ENCODE measurements at regions not wholly inside any gene's neighbourhood (a gene's known extent, or its start where the extent isn't known, plus 50 kb on each side); places are given as distances from the start of the nearest gene placed in this dataset.

- no peak for DNase-seq
These were observed 262.9 kb downstream of the PLA2G4A start for GRCh38 chr1:187091666-187092065.

DNA sequence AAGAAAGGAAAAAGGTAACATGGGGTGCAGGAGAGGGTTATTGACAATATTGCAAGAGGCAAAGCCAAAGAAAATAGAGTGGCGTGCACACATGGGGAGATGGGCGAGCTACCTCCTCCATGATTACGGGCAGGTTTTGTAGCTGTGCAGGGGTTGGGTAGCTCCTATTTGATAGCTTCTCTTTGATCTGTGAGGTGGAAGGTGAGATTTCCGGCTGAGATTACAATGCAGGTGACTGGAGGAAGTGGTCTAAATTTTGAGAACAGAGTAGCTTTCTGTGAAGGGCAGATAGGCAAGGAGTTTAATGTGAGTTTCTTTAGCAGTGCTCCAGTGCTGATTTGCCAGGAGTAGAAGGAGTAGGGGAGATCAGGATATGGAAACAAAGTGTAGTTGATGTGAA lies 263.4 kb downstream of the PLA2G4A start:
- DNase-seq, result no peak

- DNase-seq, result no peak
These were observed 267.9 kb downstream of the PLA2G4A start for GRCh38 chr1:187096689-187097088.

GRCh38 chr1:187110351-187110750 lies 281.6 kb downstream of the PLA2G4A start:
- DNase-seq, result no peak

DNA sequence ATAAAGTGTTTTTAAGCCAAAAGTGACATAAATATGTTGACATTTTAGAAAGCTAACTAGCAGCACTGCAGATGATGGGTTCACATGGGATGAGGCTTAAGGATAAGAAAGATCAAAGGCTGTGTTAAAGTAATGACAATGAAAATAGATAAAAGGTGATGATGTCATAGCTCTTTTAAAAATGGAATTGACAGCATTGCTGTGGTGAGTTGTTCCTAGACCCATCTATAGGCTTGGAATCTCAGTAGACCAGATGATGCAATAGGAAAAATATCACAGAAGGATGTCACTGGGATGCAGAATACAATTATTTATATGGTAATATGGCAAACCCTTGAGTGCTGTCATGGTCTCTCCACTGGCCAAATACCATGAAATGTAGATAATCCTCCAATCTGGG lies 286.0 kb downstream of the PLA2G4A start:
- DNase-seq, result no peak

DNA sequence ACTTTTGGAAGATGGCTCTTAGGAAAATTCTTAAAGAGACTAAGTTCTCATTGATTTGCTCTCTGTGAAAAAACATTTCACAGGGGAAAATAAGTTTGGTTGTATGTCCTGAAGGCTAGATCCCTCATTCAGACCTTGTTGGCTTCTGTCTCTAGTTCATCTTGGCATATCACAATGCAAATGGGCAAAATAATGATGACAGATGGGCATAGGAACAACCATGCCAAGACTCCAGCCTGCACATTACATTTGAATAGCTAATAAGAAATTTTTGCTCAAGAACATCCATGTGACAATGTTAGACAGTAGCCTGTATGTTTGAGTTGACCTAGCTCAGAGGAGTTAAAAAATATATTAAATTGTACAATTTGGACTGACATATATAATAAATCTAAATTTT lies 292.9 kb downstream of the PLA2G4A start:
- no peak for DNase-seq

- DNase-seq, result no peak
These were observed 293.8 kb downstream of the PLA2G4A start for GRCh38 chr1:187122566-187122965.

GRCh38 chr1:187129132-187129531 lies 300.4 kb downstream of the PLA2G4A start:
- DNase-seq, result no peak

DNA sequence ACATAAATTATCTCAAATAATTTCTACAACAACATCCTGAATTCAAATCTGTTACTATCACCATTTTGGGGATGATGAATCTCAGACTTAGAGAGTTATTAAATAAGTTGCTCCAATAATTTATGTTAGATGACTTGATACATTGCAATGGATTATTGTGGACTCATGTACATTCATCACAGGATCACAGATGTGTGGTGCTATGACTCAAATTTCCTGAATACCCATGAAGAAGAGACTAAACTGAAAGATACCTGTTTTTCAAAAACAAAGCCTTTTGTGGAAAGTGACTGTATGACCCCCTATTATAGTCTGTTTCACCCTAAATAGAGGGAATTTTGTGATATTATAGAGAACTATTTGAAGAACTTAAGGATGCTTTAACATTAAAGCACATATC lies 315.0 kb downstream of the PLA2G4A start:
- DNase-seq, result no peak

DNA sequence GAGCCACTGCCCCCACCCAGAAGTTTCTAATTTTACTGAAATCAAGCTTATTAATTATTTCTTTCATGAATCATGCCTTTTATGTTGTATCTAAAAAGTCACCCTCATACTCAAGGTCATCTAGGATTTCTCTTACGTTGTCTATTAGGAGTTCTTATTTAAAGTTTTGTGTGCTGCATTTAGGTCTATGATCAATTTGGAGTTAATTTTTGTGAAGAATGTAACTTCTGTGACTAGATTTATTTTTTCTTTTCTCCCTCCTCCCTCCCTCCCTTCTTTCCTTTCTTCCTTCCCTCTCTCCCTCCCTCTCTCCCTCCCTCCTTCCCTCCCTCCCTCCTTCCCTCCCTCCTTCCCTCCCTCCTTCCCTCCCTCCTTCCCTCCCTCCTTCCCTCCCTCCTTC lies 317.6 kb downstream of the PLA2G4A start:
- DNase-seq, result no peak

- DNase-seq, result no peak
These were observed 322.8 kb downstream of the PLA2G4A start for GRCh38 chr1:187151555-187151954.

DNA sequence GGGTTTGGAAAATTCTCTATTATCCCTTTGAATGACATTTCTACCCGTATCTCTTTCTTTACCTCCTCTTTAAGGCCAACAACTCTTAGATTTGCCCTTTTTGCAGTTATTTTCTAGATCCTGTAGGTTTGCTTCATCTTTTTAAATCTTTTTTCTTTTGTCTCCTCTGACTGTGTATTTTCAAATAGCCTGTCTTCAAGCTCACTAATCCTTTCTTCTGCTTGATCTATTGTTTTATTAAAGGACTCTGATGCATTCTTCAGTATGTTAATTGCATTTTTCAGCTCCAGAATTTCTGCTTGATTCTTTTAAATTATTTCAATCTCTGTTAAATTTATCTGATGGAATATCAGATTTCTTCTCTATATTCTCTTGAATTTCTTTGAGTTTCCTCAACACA lies 324.3 kb downstream of the PLA2G4A start:
- no peak for DNase-seq

DNA sequence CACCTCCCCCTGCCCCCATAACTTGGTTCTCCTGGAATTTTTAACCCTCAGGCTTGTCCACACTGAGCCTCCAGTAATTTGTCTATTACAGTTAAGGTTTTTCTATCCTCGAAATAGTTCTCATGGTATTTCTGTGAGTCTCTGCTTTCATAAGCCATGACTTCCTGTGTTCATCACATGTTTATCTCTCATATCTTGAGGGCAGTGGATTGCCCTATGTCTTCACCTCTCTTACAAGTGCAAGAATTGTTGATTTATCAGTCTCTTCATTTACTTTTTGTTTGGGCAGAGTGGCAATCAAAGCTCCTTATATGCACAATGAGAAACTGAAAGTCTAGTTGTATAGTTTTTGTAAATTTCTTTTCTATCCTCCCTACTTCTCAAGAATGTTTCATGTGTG lies 328.4 kb downstream of the PLA2G4A start:
- no peak for DNase-seq

GRCh38 chr1:187157552-187157951 lies 328.8 kb downstream of the PLA2G4A start:
- DNase-seq, result peak; percentile 80

DNA sequence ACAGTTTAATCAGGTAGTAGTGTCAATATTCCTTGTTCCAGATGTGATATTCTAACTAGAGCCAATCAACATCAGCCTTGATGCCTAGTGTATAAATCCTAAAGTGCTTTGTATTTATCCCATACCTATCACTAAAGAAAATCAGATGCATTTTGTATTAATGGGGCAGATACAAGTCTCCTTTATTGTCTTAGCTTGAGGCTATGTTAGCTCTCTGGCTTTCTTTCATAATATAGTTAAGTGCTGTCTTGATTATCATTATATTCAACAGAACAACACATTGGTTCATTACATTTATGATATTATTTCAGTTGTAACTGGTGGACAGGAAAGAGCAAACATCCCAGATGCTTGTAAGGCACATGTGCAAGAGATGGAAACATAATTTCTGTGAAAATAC lies 338.8 kb downstream of the PLA2G4A start:
- no peak for DNase-seq

- no peak for DNase-seq
These were observed 339.5 kb downstream of the PLA2G4A start for GRCh38 chr1:187168297-187168696.

GRCh38 chr1:187185389-187185788 lies 356.6 kb downstream of the PLA2G4A start:
- DNase-seq, result no peak

GRCh38 chr1:187197685-187198084 lies 368.9 kb downstream of the PLA2G4A start:
- no peak for DNase-seq

DNA sequence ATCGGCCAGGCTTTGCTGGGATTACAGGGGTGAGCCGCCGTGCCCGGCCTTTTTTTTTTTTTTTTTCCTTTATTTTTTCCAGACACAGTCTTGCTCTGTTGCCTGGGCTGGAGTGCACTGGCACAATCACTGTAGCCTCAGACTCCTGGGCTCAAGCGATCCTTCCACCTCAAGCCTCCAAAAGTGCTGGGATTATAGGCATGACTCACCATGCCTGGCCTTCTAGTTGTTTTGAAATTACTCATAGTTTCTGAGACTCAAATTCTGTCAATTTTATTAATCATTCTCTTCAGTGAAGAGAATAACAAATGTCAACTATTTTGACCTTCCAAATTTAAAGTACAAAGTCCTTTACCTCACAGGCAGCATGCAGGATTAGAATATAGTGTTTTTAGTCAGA lies 374.5 kb downstream of the PLA2G4A start:
- DNase-seq, result peak; percentile 75

DNA sequence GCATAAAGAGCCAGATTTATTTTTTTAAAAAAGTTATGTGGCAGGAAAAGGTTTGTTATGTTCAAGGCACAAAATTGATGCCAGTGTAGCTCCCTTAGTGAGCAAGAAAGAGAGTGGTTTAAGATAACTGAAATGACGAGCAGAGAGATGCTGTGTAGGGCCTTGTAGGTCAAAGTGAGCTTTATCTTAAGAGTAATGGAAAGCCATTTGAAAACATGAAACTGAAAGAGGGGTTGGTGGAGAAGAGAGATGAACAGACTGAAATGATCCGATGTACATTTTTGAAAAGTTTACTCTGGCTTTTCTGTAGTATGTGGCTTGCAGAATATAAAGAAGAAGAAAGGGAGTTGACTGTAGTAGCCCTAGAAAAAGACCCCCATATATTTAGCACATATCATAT lies 383.6 kb downstream of the PLA2G4A start:
- no peak for DNase-seq

DNA sequence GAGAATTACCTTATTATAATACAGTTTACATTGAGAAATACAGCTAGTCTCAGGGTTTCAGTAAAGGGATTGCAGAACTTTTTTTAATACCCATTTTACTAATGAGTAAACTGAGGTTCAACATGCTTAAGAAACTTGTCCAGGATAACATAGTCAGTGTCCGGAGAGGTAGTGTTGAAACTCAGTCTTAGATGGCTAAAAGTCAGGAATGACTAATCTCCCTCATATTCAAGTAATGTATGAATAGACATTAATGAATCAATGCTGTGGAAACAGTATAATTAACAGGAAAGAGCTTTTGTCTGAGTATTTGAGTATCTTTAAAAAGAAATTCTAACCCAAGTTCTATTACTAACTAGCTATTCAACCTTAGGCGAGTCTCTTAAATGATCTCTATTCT lies 397.6 kb downstream of the PLA2G4A start:
- no peak for DNase-seq

DNA sequence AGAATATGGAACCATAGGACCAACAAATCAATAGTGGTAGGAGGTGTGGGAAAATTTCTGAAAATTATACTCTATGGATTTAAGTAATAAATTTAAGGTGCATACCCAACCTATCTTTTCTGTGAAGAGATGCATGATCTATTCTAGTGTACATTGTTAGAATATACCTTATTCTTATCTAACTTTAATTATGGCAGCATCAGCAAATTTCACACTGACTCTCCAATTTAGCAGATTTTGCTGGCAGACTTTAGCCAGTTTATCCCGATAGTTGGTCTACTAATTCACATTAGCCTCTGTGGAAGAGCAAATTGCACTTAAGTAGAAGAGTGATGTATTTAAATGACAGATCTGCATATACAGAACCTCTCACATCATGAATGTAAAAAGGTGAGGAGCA lies 400.0 kb downstream of the PLA2G4A start:
- no peak for DNase-seq

DNA sequence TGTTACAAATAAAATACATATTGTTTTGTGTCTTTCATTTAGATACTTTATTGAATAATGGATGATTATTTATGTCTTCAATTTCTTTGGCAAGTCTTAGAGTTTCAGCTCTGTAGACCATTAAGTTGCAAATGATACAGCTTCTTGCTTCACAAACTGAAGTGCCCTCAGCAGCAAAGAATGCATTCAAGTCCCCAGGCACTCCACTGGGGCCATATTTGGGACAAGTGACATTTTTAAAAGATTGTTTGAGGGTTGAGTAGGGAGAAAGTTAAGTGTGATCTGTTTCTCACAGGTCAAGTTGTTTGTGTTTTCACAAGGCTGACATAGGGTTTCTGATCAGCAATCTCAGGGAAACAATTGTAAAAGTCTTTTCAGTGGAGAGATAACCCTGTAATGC lies 400.7 kb downstream of the PLA2G4A start:
- no peak for DNase-seq

- DNase-seq, result no peak
These were observed 406.0 kb downstream of the PLA2G4A start for GRCh38 chr1:187234706-187235105.

DNA sequence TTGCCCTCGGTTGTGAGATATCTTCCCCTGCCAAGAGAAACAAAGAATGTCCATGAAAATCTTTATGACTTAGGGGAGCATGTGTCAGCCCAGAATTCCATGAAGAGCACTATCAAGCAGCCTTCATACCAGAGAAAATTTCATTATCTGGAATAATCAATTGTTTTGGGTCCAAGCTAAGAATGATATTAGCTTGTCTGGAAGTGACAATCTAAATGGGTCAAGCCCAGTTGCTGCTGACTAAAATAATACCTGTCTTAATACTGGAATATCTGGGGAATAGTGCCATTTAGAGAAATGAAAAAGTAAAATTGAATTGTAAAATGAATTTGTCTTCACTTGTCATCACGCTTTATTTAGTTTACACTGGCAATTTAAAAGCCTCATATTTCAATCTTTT lies 407.4 kb downstream of the PLA2G4A start:
- no peak for DNase-seq

DNA sequence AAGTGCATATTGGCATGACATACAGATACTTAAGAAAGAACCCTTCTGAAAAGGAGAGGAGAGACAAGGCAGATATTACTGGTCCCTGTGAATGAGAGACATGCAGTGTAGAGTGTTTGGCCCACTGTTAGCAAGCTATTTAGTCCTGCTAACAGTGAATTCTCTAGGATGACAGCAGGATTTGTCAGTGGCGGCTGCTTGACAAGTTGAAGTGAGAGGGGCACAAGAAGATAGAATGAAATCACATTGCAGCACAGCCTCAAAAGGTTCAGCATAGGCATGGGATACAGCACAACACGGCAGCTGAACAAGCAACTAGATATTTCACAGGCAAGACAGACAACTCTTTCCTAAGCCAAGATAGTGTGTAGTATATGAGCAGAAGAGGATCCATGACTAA lies 407.9 kb downstream of the PLA2G4A start:
- no peak for DNase-seq

Data from islet precursor cell (in vitro differentiated cells).